Suprapubic skin (tissue), 3 donors: ENCODE measurements at regions not wholly inside any gene's neighbourhood (a gene's known extent, or its start where the extent isn't known, plus 50 kb on each side); places are given as distances from the start of the nearest gene placed in this dataset.

ENCODE experiments used
- EP300 ChIP-seq: sonication (generic); formaldehyde crosslinking; IDR thresholded peaks from one replicate; pipeline ENCODE4 v1.6.1; 2017; ENCODE audit warnings: antibody characterized with exemption
- POLR2A ChIP-seq, 2 donors: fragments of 450-650 bp; IDR thresholded peaks; one replicate each; pipeline ENCODE4 v1.6.1; 2017; ENCODE audit warnings: antibody characterized with exemption in 2 of 2, mild to moderate bottlenecking in 2 of 2, moderate library complexity in 2 of 2
- TF ChIP-seq, protein P1 (sequence below), 2 donors: fragments of 200-600 bp in 1 of 2; fragments of 450-650 bp in 1 of 2; sonication (generic) in 1 of 2; IDR thresholded peaks; one replicate each; pipeline ENCODE4 v1.5.1; 2016 to 2019; ENCODE audit warnings: antibody characterized with exemption in 2 of 2, mild to moderate bottlenecking in 1 of 2, moderate library complexity in 1 of 2

DNA sequence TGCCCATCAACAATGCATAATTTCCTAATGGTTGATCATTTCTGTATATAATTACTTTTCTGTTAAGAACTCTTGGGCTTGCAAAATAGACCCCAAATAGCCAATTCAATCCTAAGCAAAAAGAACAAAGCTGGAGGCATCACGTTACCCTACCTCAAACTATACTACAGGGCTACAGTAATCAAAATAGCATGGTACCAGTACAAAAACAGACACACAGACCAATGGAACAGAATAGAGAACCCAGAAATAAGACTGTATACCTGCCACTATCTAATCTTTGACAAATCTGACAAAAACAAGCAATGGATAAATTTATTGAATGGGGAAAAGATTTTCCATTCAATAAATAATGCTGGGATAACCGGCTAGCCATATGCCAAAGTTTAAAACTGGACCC is 78.8 kb downstream of the NR4A2 start:
- TF ChIP-seq POLR2A (IDR thresholded peaks at IDR 0.05), result no peak
- TF ChIP-seq, protein P1, sequence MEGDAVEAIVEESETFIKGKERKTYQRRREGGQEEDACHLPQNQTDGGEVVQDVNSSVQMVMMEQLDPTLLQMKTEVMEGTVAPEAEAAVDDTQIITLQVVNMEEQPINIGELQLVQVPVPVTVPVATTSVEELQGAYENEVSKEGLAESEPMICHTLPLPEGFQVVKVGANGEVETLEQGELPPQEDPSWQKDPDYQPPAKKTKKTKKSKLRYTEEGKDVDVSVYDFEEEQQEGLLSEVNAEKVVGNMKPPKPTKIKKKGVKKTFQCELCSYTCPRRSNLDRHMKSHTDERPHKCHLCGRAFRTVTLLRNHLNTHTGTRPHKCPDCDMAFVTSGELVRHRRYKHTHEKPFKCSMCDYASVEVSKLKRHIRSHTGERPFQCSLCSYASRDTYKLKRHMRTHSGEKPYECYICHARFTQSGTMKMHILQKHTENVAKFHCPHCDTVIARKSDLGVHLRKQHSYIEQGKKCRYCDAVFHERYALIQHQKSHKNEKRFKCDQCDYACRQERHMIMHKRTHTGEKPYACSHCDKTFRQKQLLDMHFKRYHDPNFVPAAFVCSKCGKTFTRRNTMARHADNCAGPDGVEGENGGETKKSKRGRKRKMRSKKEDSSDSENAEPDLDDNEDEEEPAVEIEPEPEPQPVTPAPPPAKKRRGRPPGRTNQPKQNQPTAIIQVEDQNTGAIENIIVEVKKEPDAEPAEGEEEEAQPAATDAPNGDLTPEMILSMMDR (IDR thresholded peaks at IDR 0.05), result no peak
- TF ChIP-seq EP300, result no peak
